AG09309 (cell line): ENCODE measurements at regions not wholly inside any gene's neighbourhood (a gene's known extent, or its start where the extent isn't known, plus 50 kb on each side); places are given as distances from the start of the nearest gene placed in this dataset.

Experiments used
- DNase-seq: peaks from one replicate; pipeline ENCODE4 v3.0.0-alpha.2; 2010; ENCODE audit warnings: low read depth
- H3K4me3 ChIP-seq: 2 replicates; pipeline ENCODE4 v1.5.1; 2011; ENCODE audit warnings: mild to moderate bottlenecking, low read depth, low read length, moderate library complexity; ENCODE audit not compliant: control insufficient read depth
- CTCF ChIP-seq: IDR thresholded peaks from 2 replicates; pipeline ENCODE4 v1.5.1; 2011; ENCODE audit warnings: mild to moderate bottlenecking, low read depth, low read length, inconsistent platforms; ENCODE audit not compliant: insufficient read depth, control insufficient read depth; ENCODE audit errors: missing control alignments

GRCh38 chr18:52046842-52047241, 293.2 kb upstream of the DCC start:
- TF ChIP-seq CTCF: no peak
- no peak overlapping the region for H3K4me3 ChIP-seq
- no peak for DNase-seq

- TF ChIP-seq CTCF: no peak
- no peak for DNase-seq
- no peak overlapping the region for H3K4me3 ChIP-seq
Observed at GRCh38 chr18:52054324-52054723, 285.7 kb upstream of the DCC start.

GRCh38 chr18:52060607-52061304, 279.2 kb upstream of the DCC start:
- no peak for DNase-seq
- no peak overlapping the region for H3K4me3 ChIP-seq
- no peak for TF ChIP-seq CTCF

GRCh38 chr18:52063923-52064322, 276.1 kb upstream of the DCC start:
- no peak for DNase-seq
- TF ChIP-seq CTCF: no peak

GRCh38 chr18:52069201-52069600, 270.8 kb upstream of the DCC start:
- no peak for DNase-seq
- no peak for TF ChIP-seq CTCF
- H3K4me3 ChIP-seq: no peak overlapping the region

More at GRCh38 chr18:52063923-52064322, 276.1 kb upstream of the DCC start:
- H3K4me3 ChIP-seq: no peak overlapping the region

GRCh38 chr18:52070291-52070756, 269.7 kb upstream of the DCC start:
- DNase-seq: no peak
- H3K4me3 ChIP-seq: no peak overlapping the region
- TF ChIP-seq CTCF: no peak
